KMS-11 (cell line): ENCODE measurements at regions not wholly inside any gene's neighbourhood (a gene's known extent, or its start where the extent isn't known, plus 50 kb on each side); places are given as distances from the start of the nearest gene placed in this dataset.

Experiments
- H2AFZ ChIP-seq: fragments of 200-600 bp; sonication (generic); 2 replicates; pipeline ENCODE4 v1.6.1; 2016; ENCODE audit warnings: antibody characterized with exemption, mixed run types, low read depth
- H3K27ac ChIP-seq: fragments of 200-600 bp; sonication (generic); 2 replicates; pipeline ENCODE4 v1.6.1; 2016; ENCODE audit warnings: mild to moderate bottlenecking, mixed run types
- H3K27me3 ChIP-seq: fragments of 200-600 bp; sonication (generic); 2 replicates; pipeline ENCODE4 v1.6.1; 2017; ENCODE audit warnings: mild to moderate bottlenecking, low read depth, mixed run types, moderate library complexity; ENCODE audit not compliant: insufficient read depth
- H3K36me3 ChIP-seq: fragments of 200-600 bp; sonication (generic); 2 replicates; pipeline ENCODE4 v1.6.1; 2017; ENCODE audit warnings: mild to moderate bottlenecking, mixed run types; ENCODE audit not compliant: insufficient read depth
- H3K4me1 ChIP-seq: fragments of 200-600 bp; sonication (generic); 2 replicates; pipeline ENCODE4 v1.6.1; 2016; ENCODE audit warnings: mild to moderate bottlenecking, low read depth, mixed run types; ENCODE audit not compliant: poor library complexity, severe bottlenecking
- H3K4me2 ChIP-seq: fragments of 200-600 bp; sonication (generic); 2 replicates; pipeline ENCODE4 v1.7.0; 2016; ENCODE audit warnings: mild to moderate bottlenecking, mixed run types
- H3K4me3 ChIP-seq: fragments of 200-600 bp; sonication (generic); IDR thresholded peaks from 2 replicates; pipeline ENCODE4 v1.6.1; 2017; ENCODE audit warnings: low read depth, low read length, mixed read lengths; ENCODE audit not compliant: insufficient read depth
- H3K79me2 ChIP-seq: fragments of 200-600 bp; sonication (generic); 2 replicates; pipeline ENCODE4 v1.6.1; 2016; ENCODE audit warnings: low read depth, mixed run types; ENCODE audit not compliant: insufficient read depth
- H3K9ac ChIP-seq: fragments of 200-600 bp; sonication (generic); 2 replicates; pipeline ENCODE4 v1.6.1; 2016; ENCODE audit warnings: mild to moderate bottlenecking, mixed run types
- H4K20me1 ChIP-seq: fragments of 200-600 bp; sonication (generic); 2 replicates; pipeline ENCODE4 v1.6.1; 2016; ENCODE audit warnings: mild to moderate bottlenecking, mixed run types; ENCODE audit not compliant: insufficient read depth
- CTCF ChIP-seq: fragments of 200-600 bp; sonication (generic); conservative IDR thresholded peaks from 2 replicates; pipeline ENCODE4 v1.6.1; 2017; ENCODE audit warnings: low read depth, mild to moderate bottlenecking, antibody characterized with exemption, low read length, moderate library complexity, mixed read lengths

GRCh38 chr7:45252857-45253256, 95.3 kb downstream of the RAMP3 start:
- no peaks in the 10 kb centered on the region for H3K79me2 ChIP-seq
- no peak overlapping the region for H2AFZ ChIP-seq
- H3K4me1 ChIP-seq = no peaks in the 10 kb centered on the region
- H3K36me3 ChIP-seq = no peaks in the 10 kb centered on the region
- no peaks in the 10 kb centered on the region for H4K20me1 ChIP-seq
- H3K9ac ChIP-seq = no peak overlapping the region
- no peak overlapping the region for H3K4me2 ChIP-seq
- H3K27ac ChIP-seq = no peak overlapping the region
- no peaks in the 10 kb centered on the region for H3K27me3 ChIP-seq
- no peak for TF ChIP-seq CTCF
- no peak overlapping the region for H3K4me3 ChIP-seq

DNA sequence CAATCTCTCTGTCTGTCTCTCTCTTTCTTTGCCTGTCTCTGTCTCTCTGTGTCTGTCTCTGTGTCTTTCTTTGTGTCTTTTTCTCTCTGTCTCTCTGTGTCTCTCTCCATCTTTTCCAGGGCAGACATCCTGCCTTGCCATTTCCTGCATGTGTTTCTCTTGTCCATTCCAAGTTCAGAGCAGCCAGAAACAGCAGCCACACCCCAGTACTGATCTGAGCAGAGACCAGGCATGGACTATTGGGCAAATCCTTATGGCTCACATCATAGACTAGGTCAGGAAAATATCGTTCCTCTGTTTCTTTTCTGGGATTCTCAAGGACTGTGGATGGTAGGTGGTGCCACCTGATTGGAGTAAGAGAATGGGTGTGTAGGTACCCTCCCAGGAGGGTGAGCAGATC, 95.8 kb downstream of the RAMP3 start:
- H3K4me3 ChIP-seq = no peak overlapping the region
- no peaks in the 10 kb centered on the region for H3K79me2 ChIP-seq
- H3K36me3 ChIP-seq = no peaks in the 10 kb centered on the region
- no peak overlapping the region for H3K27ac ChIP-seq
- no peaks in the 10 kb centered on the region for H3K27me3 ChIP-seq
- H3K4me2 ChIP-seq = no peak overlapping the region
- H4K20me1 ChIP-seq = no peaks in the 10 kb centered on the region
- no peak overlapping the region for H3K9ac ChIP-seq
- no peak overlapping the region for H2AFZ ChIP-seq
- TF ChIP-seq CTCF = no peak
- H3K4me1 ChIP-seq = no peaks in the 10 kb centered on the region

GRCh38 chr7:45255187-45255586, 97.6 kb downstream of the RAMP3 start:
- no peak overlapping the region for H3K27ac ChIP-seq
- H4K20me1 ChIP-seq = no peaks in the 10 kb centered on the region
- H2AFZ ChIP-seq = no peak overlapping the region
- H3K4me2 ChIP-seq = no peak overlapping the region
- no peaks in the 10 kb centered on the region for H3K36me3 ChIP-seq
- no peak overlapping the region for H3K9ac ChIP-seq
- no peaks in the 10 kb centered on the region for H3K27me3 ChIP-seq
- no peaks in the 10 kb centered on the region for H3K4me1 ChIP-seq
- no peak for TF ChIP-seq CTCF
- no peak overlapping the region for H3K4me3 ChIP-seq
- no peaks in the 10 kb centered on the region for H3K79me2 ChIP-seq

GRCh38 chr7:45256309-45256708, 98.7 kb downstream of the RAMP3 start:
- no peak overlapping the region for H3K4me2 ChIP-seq
- H3K27ac ChIP-seq = no peak overlapping the region
- H3K4me1 ChIP-seq = no peaks in the 10 kb centered on the region
- no peak overlapping the region for H2AFZ ChIP-seq
- H3K9ac ChIP-seq = no peak overlapping the region
- TF ChIP-seq CTCF = no peak
- no peaks in the 10 kb centered on the region for H3K79me2 ChIP-seq
- no peak overlapping the region for H3K4me3 ChIP-seq
- no peaks in the 10 kb centered on the region for H4K20me1 ChIP-seq
- H3K27me3 ChIP-seq = no peaks in the 10 kb centered on the region
- no peaks in the 10 kb centered on the region for H3K36me3 ChIP-seq

DNA sequence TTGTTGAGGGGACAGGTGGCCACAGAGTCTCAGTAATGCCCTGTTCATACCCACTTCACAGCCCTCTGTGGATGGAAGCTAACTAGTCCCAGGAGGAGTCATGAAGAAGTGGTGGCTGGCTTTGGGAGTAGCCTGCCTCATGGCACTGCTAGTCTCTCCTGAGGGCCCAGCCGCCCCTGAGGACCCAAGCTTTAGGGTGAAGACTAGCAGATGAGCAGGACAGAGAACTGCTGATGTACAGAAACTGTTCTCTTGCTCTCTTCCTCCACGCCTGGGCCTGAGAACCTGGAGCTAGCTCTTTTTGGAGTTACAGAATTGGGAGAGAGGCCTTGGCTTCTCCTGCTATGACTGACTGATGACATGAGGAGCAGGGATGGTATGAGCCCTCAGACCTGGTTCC, 99.2 kb downstream of the RAMP3 start:
- no peak overlapping the region for H2AFZ ChIP-seq
- H3K4me2 ChIP-seq = no peak overlapping the region
- H3K79me2 ChIP-seq = no peaks in the 10 kb centered on the region
- H3K9ac ChIP-seq = no peak overlapping the region
- H4K20me1 ChIP-seq = no peaks in the 10 kb centered on the region
- no peak overlapping the region for H3K27ac ChIP-seq
- TF ChIP-seq CTCF = no peak
- H3K27me3 ChIP-seq = no peaks in the 10 kb centered on the region
- no peak overlapping the region for H3K4me3 ChIP-seq
- H3K4me1 ChIP-seq = no peaks in the 10 kb centered on the region
- no peaks in the 10 kb centered on the region for H3K36me3 ChIP-seq
